ENCODE measurements at regions not wholly inside any gene's neighbourhood (a gene's known extent, or its start where the extent isn't known, plus 50 kb on each side); places are given as distances from the start of the nearest gene placed in this dataset.

- FAIRE-seq, result no peak
- H3K4me1 ChIP-seq (ENCODE audit: insufficient read depth, low read length), result no peaks in the 10 kb centered on the region
- ChIA-PET CTCF (ENCODE audit: low intra/inter-chr PET ratio, low total read pairs) (no interaction called here), POLR2A (no interaction called here)
- H2AFZ ChIP-seq (ENCODE audit: low read length), result no peak overlapping the region
- no peak overlapping the region for H3K27ac ChIP-seq (ENCODE audit: extremely low read length, insufficient read depth, low read length)
- peaks cover 0 to 18% of the 10 kb centered on the region in 2 experiments; a peak in 1 of 5 replicates for H3K27me3 ChIP-seq (ENCODE audit: control insufficient read depth in 1 of 2, insufficient read depth in 2 of 2, low read length in 2 of 2)
- H3K9ac ChIP-seq (ENCODE audit: insufficient read depth, low read depth, low read length), result no peak overlapping the region
- intact Hi-C loops (cut with micrococcal nuclease; ENCODE audit: unreplicated experiment), result no loop called here
- H3K4me2 ChIP-seq (ENCODE audit: low read depth, low read length), result no peak overlapping the region
- no peaks in the 10 kb centered on the region for H3K9me3 ChIP-seq (ENCODE audit: low read length)
- no TSS peak for BruUV-seq (replicated peaks)
- DNase-seq (ENCODE audit: low spot score), result no peak
- H3K36me3 ChIP-seq (replicated peaks in 1 of 2; ENCODE audit: control insufficient read depth in 1 of 2, insufficient read depth in 2 of 2, low read length in 2 of 2), result no peaks in the 10 kb centered on the region
- H3K79me2 ChIP-seq (ENCODE audit: insufficient read depth, low read length), result no peaks in the 10 kb centered on the region
- H3K4me3 ChIP-seq (replicated peaks in 1 of 3; ENCODE audit: insufficient read depth in 1 of 3, low read depth in 2 of 3, low read length in 3 of 3), result no peak overlapping the region
- WGBS (ENCODE audit: low lambda C conversion rate), result 18% methylated on average over 4 of the region's 4 CpGs
- no peaks in the 10 kb centered on the region for H4K20me1 ChIP-seq (ENCODE audit: insufficient read depth, low read length)
- in situ Hi-C loops (cut with HindIII; ENCODE audit: extremely low pct_ligation_motif_present, low pct_unique_long_range_greater_than_20kb), result no loop called here
- no peak for ATAC-seq
- no peak for TF ChIP-seq MBD4 (IDR thresholded peaks at IDR 0.05; ENCODE audit: borderline replicate concordance, low read length)
- TF ChIP-seq KDM5A (IDR thresholded peaks at IDR 0.05; ENCODE audit: borderline replicate concordance, low read length), result no peak
- TF ChIP-seq HBP1 (CRISPR knock-in tag; IDR thresholded peaks at IDR 0.05; ENCODE audit: low read depth), result no peak
- TF ChIP-seq AHR (CRISPR knock-in tag; IDR thresholded peaks at IDR 0.05), result no peak
- no peak for TF ChIP-seq FOXP1 (IDR thresholded peaks at IDR 0.05)
- no peak for TF ChIP-seq FOXP1 (CRISPR knock-in tag; IDR thresholded peaks at IDR 0.05)
- TF ChIP-seq JUND (CRISPR knock-in tag; IDR thresholded peaks at IDR 0.05), result no peak
- no peak for TF ChIP-seq ZKSCAN1 (IDR thresholded peaks at IDR 0.05; ENCODE audit: low read length)
- no peak for TF ChIP-seq FOSL2 (CRISPR knock-in tag; IDR thresholded peaks at IDR 0.05)
- TF ChIP-seq BATF2 (CRISPR knock-in tag; IDR thresholded peaks at IDR 0.05), result no peak
These were observed 1013.2 kb downstream of the TBC1D22A start for GRCh38 chr22:47775686-47776085.

Measured in HepG2 (cell line).